NCI-H460 (cell line): ENCODE measurements at regions not wholly inside any gene's neighbourhood (a gene's known extent, or its start where the extent isn't known, plus 50 kb on each side); places are given as distances from the start of the nearest gene placed in this dataset.

Experiments
- DNase-seq: peaks from one replicate; pipeline ENCODE4 v3.0.0-alpha.2; 2016; ENCODE audit warnings: low read depth; ENCODE audit errors: extremely low read depth
- small RNA-seq, 2 experiments: library from RNA; depleted of rRNA; stranded (forward); fragments of <200 nt; gene quantifications; one replicate each; pipeline ENCODE3, GENCODE V24; 2014

DNA sequence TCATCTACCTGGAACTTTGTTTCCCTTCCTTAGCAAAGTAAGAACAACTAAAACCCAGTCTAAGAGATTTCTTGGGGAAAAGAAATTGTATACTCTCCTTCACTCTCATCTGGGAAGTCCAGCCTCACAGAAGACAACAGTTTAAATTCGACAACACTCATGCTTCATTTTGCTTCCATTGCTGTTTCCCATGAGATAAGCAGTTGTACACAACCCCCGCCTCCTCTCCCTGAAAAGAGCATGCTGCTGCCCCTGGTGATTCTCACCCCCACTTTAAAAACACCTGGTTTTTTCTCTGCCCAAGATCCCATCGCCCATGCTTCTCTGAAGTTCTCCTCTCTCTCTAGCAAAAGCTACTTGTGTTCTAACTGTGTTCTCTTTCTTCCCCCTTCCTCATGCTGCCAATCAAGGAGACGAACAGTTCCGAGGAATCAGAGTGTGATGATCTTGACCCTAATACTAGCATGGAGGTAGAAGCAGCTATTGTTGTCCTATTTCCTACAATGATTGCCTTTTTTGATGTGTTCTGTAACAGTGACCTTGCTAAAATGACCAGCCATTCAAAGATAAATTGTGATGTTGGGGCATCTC, 51.1 kb upstream of the UMPS start:
- DNase-seq: no peak

Small RNA genes in the stretch of these regions (small RNA-seq; reads per million reads assigned to genes)
- 0 reads per million in 2 experiments for gene MIR5002
- gene MIR6083: 0 reads per million in 2 experiments
- gene RNU6-143P: 0 reads per million in 2 experiments
